AG04449 (cell line): ENCODE measurements at regions not wholly inside any gene's neighbourhood (a gene's known extent, or its start where the extent isn't known, plus 50 kb on each side); places are given as distances from the start of the nearest gene placed in this dataset.
"Not testable (repeated sequence)": the region's sequence is repeated elsewhere in the genome, so short reads cannot be mapped to it uniquely, and the experiment has no call there.

Experiments used
- CTCF ChIA-PET: fragments of 350-600 bp; formaldehyde crosslinking; extraction: SDS; loops from one replicate; lab custom pipeline; 2021; ENCODE audit warnings: antibody characterized with exemption; lab: Yijun Ruan, JAX
- POLR2A ChIA-PET: fragments of 400-600, 350-600 bp; formaldehyde crosslinking; extraction: SDS; loops from one replicate; lab custom pipeline; 2020; ENCODE audit warnings: antibody characterized with exemption, inconsistent platforms; lab: Yijun Ruan, JAX
- DNase-seq: peaks from one replicate; pipeline ENCODE4 v3.0.0-alpha.2; 2010; ENCODE audit warnings: low read depth, low spot score
- H3K4me3 ChIP-seq: 2 replicates; pipeline ENCODE4 v1.5.1; 2011; ENCODE audit warnings: low read depth, mild to moderate bottlenecking, control low read depth, low read length
- TF ChIP-seq, protein P1 (sequence below): IDR thresholded peaks from one replicate; pipeline ENCODE4 v1.5.1; 2011; ENCODE audit warnings: mild to moderate bottlenecking, moderate library complexity, low read length, control low read depth, inconsistent platforms; ENCODE audit not compliant: insufficient read depth; ENCODE audit errors: missing control alignments

- POLR2A ChIA-PET: no interaction called here
- DNase-seq: no peak
- CTCF ChIA-PET: no interaction called here
- no peak overlapping the region for H3K4me3 ChIP-seq
- TF ChIP-seq, protein P1, sequence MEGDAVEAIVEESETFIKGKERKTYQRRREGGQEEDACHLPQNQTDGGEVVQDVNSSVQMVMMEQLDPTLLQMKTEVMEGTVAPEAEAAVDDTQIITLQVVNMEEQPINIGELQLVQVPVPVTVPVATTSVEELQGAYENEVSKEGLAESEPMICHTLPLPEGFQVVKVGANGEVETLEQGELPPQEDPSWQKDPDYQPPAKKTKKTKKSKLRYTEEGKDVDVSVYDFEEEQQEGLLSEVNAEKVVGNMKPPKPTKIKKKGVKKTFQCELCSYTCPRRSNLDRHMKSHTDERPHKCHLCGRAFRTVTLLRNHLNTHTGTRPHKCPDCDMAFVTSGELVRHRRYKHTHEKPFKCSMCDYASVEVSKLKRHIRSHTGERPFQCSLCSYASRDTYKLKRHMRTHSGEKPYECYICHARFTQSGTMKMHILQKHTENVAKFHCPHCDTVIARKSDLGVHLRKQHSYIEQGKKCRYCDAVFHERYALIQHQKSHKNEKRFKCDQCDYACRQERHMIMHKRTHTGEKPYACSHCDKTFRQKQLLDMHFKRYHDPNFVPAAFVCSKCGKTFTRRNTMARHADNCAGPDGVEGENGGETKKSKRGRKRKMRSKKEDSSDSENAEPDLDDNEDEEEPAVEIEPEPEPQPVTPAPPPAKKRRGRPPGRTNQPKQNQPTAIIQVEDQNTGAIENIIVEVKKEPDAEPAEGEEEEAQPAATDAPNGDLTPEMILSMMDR: no peak
Measured at GRCh38 chr3:110620118-110620517, 451.5 kb upstream of the NECTIN3 start.

GRCh38 chr3:110623571-110623970 lies 448.0 kb upstream of the NECTIN3 start:
- no peak for DNase-seq
- POLR2A ChIA-PET: no interaction called here
- TF ChIP-seq, protein P1: no peak

DNA sequence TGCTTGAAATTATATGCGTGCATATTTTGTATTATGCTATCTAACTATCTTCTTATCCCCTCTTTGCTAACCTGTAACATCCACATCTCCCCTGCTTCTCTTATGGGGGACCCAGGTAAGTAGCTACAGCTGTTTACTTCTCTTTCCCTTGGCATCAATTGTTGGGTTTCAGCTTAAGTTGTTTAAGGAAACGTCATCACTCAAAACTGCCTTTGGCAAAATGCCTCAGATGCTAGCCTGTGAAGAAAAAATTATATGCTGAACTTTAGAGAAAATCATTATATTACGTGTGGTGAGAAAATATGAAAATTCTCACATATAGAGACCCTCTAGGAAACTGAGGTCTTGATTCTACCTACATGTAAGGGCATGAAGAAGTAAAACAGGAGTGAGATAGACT lies 447.0 kb upstream of the NECTIN3 start:
- CTCF ChIA-PET: interaction anchor here (1.2 kb wide), 1 partner anchor 9 kb away, joined by 3 read pairs; no protein-coding TSS in a partner anchor
- no peak overlapping the region for H3K4me3 ChIP-seq
- no peak for DNase-seq
- TF ChIP-seq, protein P1: no peak
- POLR2A ChIA-PET: no interaction called here

More at GRCh38 chr3:110623571-110623970, 448.0 kb upstream of the NECTIN3 start:
- CTCF ChIA-PET: no interaction called here
- no peak overlapping the region for H3K4me3 ChIP-seq

- CTCF ChIA-PET: interaction anchor here (1.2 kb wide), 1 partner anchor 10 kb away, joined by 3 read pairs; no protein-coding TSS in a partner anchor
Measured at GRCh38 chr3:110625201-110625747, 446.3 kb upstream of the NECTIN3 start.

GRCh38 chr3:110626652-110627111 lies 444.9 kb upstream of the NECTIN3 start:
- H3K4me3 ChIP-seq, DNase-seq, POLR2A ChIA-PET, CTCF ChIA-PET: not testable (repeated sequence)

More at GRCh38 chr3:110625201-110625747, 446.3 kb upstream of the NECTIN3 start:
- no peak overlapping the region for H3K4me3 ChIP-seq
- TF ChIP-seq, protein P1: no peak
- POLR2A ChIA-PET: no interaction called here
- DNase-seq: no peak

GRCh38 chr3:110628650-110629301 lies 442.8 kb upstream of the NECTIN3 start:
- TF ChIP-seq, protein P1: no peak
- ChIA-PET CTCF (interaction anchor here (0.7 kb wide), 1 partner anchor 89 kb away, joined by 3 read pairs; no protein-coding TSS in a partner anchor), POLR2A (no interaction called here)

More at GRCh38 chr3:110628650-110629301, 442.8 kb upstream of the NECTIN3 start:
- H3K4me3 ChIP-seq: no peak overlapping the region
- no peak for DNase-seq
